HEK293 (cell line): ENCODE measurements at regions not wholly inside any gene's neighbourhood (a gene's known extent, or its start where the extent isn't known, plus 50 kb on each side); places are given as distances from the start of the nearest gene placed in this dataset.

Experiments
- CTCF ChIA-PET: fragments of 350-600 bp; formaldehyde crosslinking; extraction: SDS; loops from one replicate; lab custom pipeline; 2021; ENCODE audit warnings: antibody characterized with exemption; lab: Yijun Ruan, JAX
- POLR2A ChIA-PET: fragments of 300-600 bp; formaldehyde crosslinking; extraction: SDS; loops from one replicate; lab custom pipeline; 2020; ENCODE audit warnings: antibody characterized with exemption, inconsistent platforms; lab: Yijun Ruan, JAX
- H3K27ac ChIP-seq: fragments of 200-500 bp; sonication (Bioruptor generic); 2 replicates; pipeline ENCODE4 v1.5.1; 2014; ENCODE audit warnings: low read depth, low read length, control low read depth, inconsistent platforms; ENCODE audit errors: extremely low read depth
- H3K36me3 ChIP-seq, 2 experiments: fragments of 200-500 bp in 1 of 2; sonication (Bioruptor generic) in 1 of 2; 1 replicate in 1 of 2; 2 replicates in 1 of 2; pipeline ENCODE4 v1.5.1; 2014 to 2017; ENCODE audit warnings: inconsistent platforms in 2 of 2, low read length in 2 of 2; ENCODE audit not compliant: control insufficient read depth in 2 of 2, insufficient read depth in 1 of 2
- H3K4me1 ChIP-seq: fragments of 200-500 bp; sonication (Bioruptor generic); 2 replicates; pipeline ENCODE4 v1.5.1; 2014; ENCODE audit warnings: mild to moderate bottlenecking, low read length, inconsistent platforms; ENCODE audit not compliant: control insufficient read depth, insufficient read depth
- H3K4me3 ChIP-seq: 2 replicates; pipeline ENCODE4 v1.5.1; 2011; ENCODE audit warnings: low read depth, mild to moderate bottlenecking, control low read depth, low read length, moderate library complexity
- H3K9me3 ChIP-seq: fragments of 200-500 bp; sonication (Bioruptor generic); 2 replicates; pipeline ENCODE4 v1.5.1; 2014; ENCODE audit warnings: low read depth, low read length, inconsistent platforms; ENCODE audit not compliant: control insufficient read depth, insufficient read depth
- BCL11A ChIP-seq: fragments of 450-650 bp; formaldehyde crosslinking; IDR thresholded peaks from 2 replicates; pipeline ENCODE4 v1.5.1; 2016; ENCODE audit warnings: low read depth, missing biosample characterization, missing genetic modification characterization
- GLI2 ChIP-seq: fragments of 450-650 bp; formaldehyde crosslinking; IDR thresholded peaks from 2 replicates; pipeline ENCODE4; 2017; ENCODE audit warnings: missing biosample characterization, missing genetic modification characterization, low read depth, borderline replicate concordance
- KLF16 ChIP-seq: fragments of 450-650 bp; formaldehyde crosslinking; IDR thresholded peaks from 2 replicates; pipeline ENCODE4 v1.5.1; 2017; ENCODE audit warnings: missing biosample characterization, missing genetic modification characterization
- MZF1 ChIP-seq: fragments of 450-650 bp; formaldehyde crosslinking; IDR thresholded peaks from 2 replicates; pipeline ENCODE4 v1.5.1; 2017; ENCODE audit warnings: missing biosample characterization, missing genetic modification characterization, borderline replicate concordance
- OVOL3 ChIP-seq: fragments of 450-650 bp; formaldehyde crosslinking; IDR thresholded peaks from 2 replicates; pipeline ENCODE4 v1.5.1; 2016; ENCODE audit warnings: missing biosample characterization, missing genetic modification characterization
- SETDB1 ChIP-seq: IDR thresholded peaks from one replicate; pipeline ENCODE4 v1.6.1; 2017; ENCODE audit warnings: mild to moderate bottlenecking, low read length, moderate library complexity, mixed read lengths; ENCODE audit not compliant: insufficient read length
- SP3 ChIP-seq: fragments of 450-650 bp; formaldehyde crosslinking; IDR thresholded peaks from 2 replicates; pipeline ENCODE4 v1.5.1; 2016; ENCODE audit warnings: missing biosample characterization, missing genetic modification characterization
- YY2 ChIP-seq: fragments of 450-650 bp; formaldehyde crosslinking; IDR thresholded peaks from 2 replicates; pipeline ENCODE4 v1.5.1; 2016; ENCODE audit warnings: missing biosample characterization, missing genetic modification characterization
- ZNF121 ChIP-seq: fragments of 450-650 bp; formaldehyde crosslinking; IDR thresholded peaks from 2 replicates; pipeline ENCODE4 v1.5.1; 2016; ENCODE audit warnings: missing biosample characterization, missing genetic modification characterization
- ZNF133 ChIP-seq: fragments of 450-650 bp; formaldehyde crosslinking; IDR thresholded peaks from 2 replicates; pipeline ENCODE4 v1.5.1; 2016; ENCODE audit warnings: missing biosample characterization, missing genetic modification characterization
- ZNF140 ChIP-seq: fragments of 450-650 bp; formaldehyde crosslinking; IDR thresholded peaks from 2 replicates; pipeline ENCODE4 v1.5.1; 2016; ENCODE audit warnings: missing biosample characterization, missing genetic modification characterization
- ZNF16 ChIP-seq: fragments of 450-650 bp; formaldehyde crosslinking; IDR thresholded peaks from 2 replicates; pipeline ENCODE4 v1.5.1; 2016; ENCODE audit warnings: low read depth, missing biosample characterization, missing genetic modification characterization
- ZNF223 ChIP-seq: fragments of 450-650 bp; formaldehyde crosslinking; IDR thresholded peaks from 2 replicates; pipeline ENCODE4 v1.5.1; 2016; ENCODE audit warnings: missing biosample characterization, missing genetic modification characterization
- ZNF311 ChIP-seq: fragments of 450-650 bp; formaldehyde crosslinking; IDR thresholded peaks from 2 replicates; pipeline ENCODE4 v1.5.1; 2017; ENCODE audit warnings: missing biosample characterization, missing genetic modification characterization, borderline replicate concordance
- ZNF366 ChIP-seq: fragments of 450-650 bp; formaldehyde crosslinking; conservative IDR thresholded peaks from 2 replicates; pipeline ENCODE4 v1.5.1; 2016; ENCODE audit warnings: missing biosample characterization, missing genetic modification characterization
- ZNF37A ChIP-seq: fragments of 450-650 bp; IDR thresholded peaks from 2 replicates; pipeline ENCODE4 v1.5.1; 2018; ENCODE audit warnings: missing biosample characterization, missing genetic modification characterization
- ZNF416 ChIP-seq: fragments of 450-650 bp; formaldehyde crosslinking; IDR thresholded peaks from 2 replicates; pipeline ENCODE4 v1.5.1; 2016; ENCODE audit warnings: missing biosample characterization, missing genetic modification characterization
- ZNF423 ChIP-seq: fragments of 450-650 bp; formaldehyde crosslinking; IDR thresholded peaks from 2 replicates; pipeline ENCODE4 v1.5.1; 2016; ENCODE audit warnings: missing biosample characterization, missing genetic modification characterization
- ZNF501 ChIP-seq: fragments of 450-650 bp; formaldehyde crosslinking; IDR thresholded peaks from 2 replicates; pipeline ENCODE4 v1.5.1; 2016; ENCODE audit warnings: missing biosample characterization, missing genetic modification characterization
- ZNF596 ChIP-seq: fragments of 450-650 bp; IDR thresholded peaks from 2 replicates; pipeline ENCODE4 v1.5.0; 2018; ENCODE audit warnings: missing biosample characterization, mild to moderate bottlenecking, missing genetic modification characterization, moderate library complexity
- ZSCAN30 ChIP-seq: fragments of 450-650 bp; IDR thresholded peaks from 2 replicates; pipeline ENCODE4 v1.5.1; 2018; ENCODE audit warnings: missing biosample characterization, mild to moderate bottlenecking, missing genetic modification characterization, moderate library complexity
- TF ChIP-seq, protein P1 (sequence below): fragments of 450-650 bp; formaldehyde crosslinking; IDR thresholded peaks from 2 replicates; pipeline ENCODE4; 2016; ENCODE audit warnings: missing biosample characterization, missing genetic modification characterization
- TF ChIP-seq, protein P2 (sequence below): fragments of 450-650 bp; formaldehyde crosslinking; IDR thresholded peaks from 2 replicates; pipeline ENCODE4 v1.5.1; 2016; ENCODE audit warnings: missing biosample characterization, missing genetic modification characterization
- TF ChIP-seq, protein P3 (sequence below): sonication (generic); formaldehyde crosslinking; IDR thresholded peaks from 2 replicates; pipeline ENCODE4 v1.8.1; 2022; ENCODE audit warnings: mild to moderate bottlenecking, moderate library complexity, missing genetic modification reagents
- TF ChIP-seq, protein P4 (sequence below): fragments of 450-650 bp; formaldehyde crosslinking; IDR thresholded peaks from 2 replicates; pipeline ENCODE4 v1.5.1; 2016; ENCODE audit warnings: missing biosample characterization, missing genetic modification characterization, borderline replicate concordance
- TF ChIP-seq, protein P5 (sequence below): fragments of 450-650 bp; formaldehyde crosslinking; IDR thresholded peaks from 2 replicates; pipeline ENCODE4 v1.5.1; 2016; ENCODE audit warnings: missing biosample characterization, missing genetic modification characterization
- TF ChIP-seq, protein P6 (sequence below): fragments of 450-650 bp; formaldehyde crosslinking; IDR thresholded peaks from 2 replicates; pipeline ENCODE4 v1.5.1; 2017; ENCODE audit warnings: missing biosample characterization, missing genetic modification characterization

DNA sequence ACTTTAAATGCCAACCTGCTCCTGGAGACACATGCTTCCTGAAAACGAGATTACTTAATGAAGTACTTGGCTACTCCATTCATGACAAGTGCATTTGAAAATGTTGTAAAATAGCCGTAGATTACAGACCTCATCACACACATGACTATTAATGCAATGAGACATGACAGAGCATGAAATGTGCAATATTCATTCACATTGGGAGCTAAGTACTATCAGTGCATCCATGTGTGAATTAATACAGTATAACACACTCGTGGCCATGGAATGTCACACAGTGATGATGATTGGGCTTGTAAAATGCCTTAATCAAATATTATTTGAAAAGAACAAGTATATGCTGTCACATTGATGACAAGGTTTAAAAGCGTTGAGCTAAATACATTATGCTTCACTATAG is 407.0 kb downstream of the AMY1C start:
- Histone ChIP-seq H3K9me3 (no peaks in the 10 kb centered on the region), H3K4me3 (no peak overlapping the region), H3K36me3 (no peaks in the 10 kb centered on the region), H3K4me1 (no peaks in the 10 kb centered on the region)
- CTCF ChIA-PET: no interaction called here
- TF ChIP-seq KLF16 (no peak), SP3 (tag by site-specific recombination) (no peak), ZNF140 (tag by site-specific recombination) (no peak), ZNF366 (tag by site-specific recombination) (no peak), YY2 (no peak), ZNF133 (tag by site-specific recombination) (no peak), ZSCAN30 (no peak), ZNF416 (tag by site-specific recombination) (no peak), ZNF596 (tag by site-specific recombination) (no peak), GLI2 (no peak), ZNF37A (tag by site-specific recombination) (no peak), OVOL3 (tag by site-specific recombination) (no peak), ZNF311 (no peak), ZNF501 (tag by site-specific recombination) (no peak), ZNF16 (no peak)
- TF ChIP-seq, protein P1, sequence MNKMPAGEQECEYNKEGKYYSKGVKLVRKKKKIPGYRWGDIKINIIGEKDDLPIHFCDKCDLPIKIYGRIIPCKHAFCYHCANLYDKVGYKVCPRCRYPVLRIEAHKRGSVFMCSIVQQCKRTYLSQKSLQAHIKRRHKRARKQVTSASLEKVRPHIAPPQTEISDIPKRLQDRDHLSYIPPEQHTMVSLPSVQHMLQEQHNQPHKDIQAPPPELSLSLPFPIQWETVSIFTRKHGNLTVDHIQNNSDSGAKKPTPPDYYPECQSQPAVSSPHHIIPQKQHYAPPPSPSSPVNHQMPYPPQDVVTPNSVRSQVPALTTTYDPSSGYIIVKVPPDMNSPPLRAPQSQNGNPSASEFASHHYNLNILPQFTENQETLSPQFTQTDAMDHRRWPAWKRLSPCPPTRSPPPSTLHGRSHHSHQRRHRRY (tag by site-specific recombination): no peak
- TF ChIP-seq, protein P2, sequence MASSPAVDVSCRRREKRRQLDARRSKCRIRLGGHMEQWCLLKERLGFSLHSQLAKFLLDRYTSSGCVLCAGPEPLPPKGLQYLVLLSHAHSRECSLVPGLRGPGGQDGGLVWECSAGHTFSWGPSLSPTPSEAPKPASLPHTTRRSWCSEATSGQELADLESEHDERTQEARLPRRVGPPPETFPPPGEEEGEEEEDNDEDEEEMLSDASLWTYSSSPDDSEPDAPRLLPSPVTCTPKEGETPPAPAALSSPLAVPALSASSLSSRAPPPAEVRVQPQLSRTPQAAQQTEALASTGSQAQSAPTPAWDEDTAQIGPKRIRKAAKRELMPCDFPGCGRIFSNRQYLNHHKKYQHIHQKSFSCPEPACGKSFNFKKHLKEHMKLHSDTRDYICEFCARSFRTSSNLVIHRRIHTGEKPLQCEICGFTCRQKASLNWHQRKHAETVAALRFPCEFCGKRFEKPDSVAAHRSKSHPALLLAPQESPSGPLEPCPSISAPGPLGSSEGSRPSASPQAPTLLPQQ (tag by site-specific recombination): no peak
- TF ChIP-seq, protein P3, sequence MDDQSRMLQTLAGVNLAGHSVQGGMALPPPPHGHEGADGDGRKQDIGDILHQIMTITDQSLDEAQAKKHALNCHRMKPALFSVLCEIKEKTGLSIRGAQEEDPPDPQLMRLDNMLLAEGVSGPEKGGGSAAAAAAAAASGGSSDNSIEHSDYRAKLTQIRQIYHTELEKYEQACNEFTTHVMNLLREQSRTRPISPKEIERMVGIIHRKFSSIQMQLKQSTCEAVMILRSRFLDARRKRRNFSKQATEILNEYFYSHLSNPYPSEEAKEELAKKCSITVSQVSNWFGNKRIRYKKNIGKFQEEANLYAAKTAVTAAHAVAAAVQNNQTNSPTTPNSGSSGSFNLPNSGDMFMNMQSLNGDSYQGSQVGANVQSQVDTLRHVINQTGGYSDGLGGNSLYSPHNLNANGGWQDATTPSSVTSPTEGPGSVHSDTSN: no peak
- TF ChIP-seq, all 188 proteins: peak for 0
- POLR2A ChIA-PET: no interaction called here
- no peak overlapping the region for H3K27ac ChIP-seq

DNA sequence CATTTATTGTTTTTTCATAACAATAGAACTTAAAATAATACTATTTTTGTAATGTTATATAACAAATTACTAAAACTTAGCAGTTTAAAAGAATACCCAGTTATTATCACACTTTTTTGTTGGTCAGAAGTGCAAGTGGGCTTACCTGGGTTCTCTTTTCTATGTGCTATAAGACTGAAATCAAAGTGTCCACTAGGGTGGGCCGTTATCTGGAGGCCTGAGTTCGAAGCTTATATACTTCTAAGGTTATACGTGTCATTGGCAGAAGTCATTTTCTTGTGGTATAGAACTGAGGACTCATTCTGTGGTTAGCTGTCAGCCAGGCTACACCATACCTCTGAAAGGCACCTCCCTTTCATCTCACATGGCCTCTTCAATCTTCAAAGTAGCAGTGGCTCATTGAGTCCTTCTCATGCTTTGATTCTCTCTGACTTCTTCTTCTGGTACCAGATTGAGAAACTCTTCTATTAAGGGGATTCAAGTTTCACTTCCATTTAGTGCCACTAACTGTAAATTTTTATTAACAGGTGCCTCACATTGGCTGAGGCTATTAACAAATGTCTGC is 414.3 kb downstream of the AMY1C start:
- Histone ChIP-seq H3K4me1 (no peaks in the 10 kb centered on the region), H3K27ac (no peak overlapping the region), H3K9me3 (no peaks in the 10 kb centered on the region), H3K4me3 (no peak overlapping the region), H3K36me3 (no peaks in the 10 kb centered on the region)
- POLR2A ChIA-PET: no interaction called here
- CTCF ChIA-PET: interaction anchor here (0.6 kb wide), 1 partner anchor 902 kb away, joined by 3 read pairs; no protein-coding TSS in a partner anchor
- TF ChIP-seq SETDB1 (no peak), ZNF223 (no peak), ZNF423 (tag by site-specific recombination) (no peak), ZNF121 (tag by site-specific recombination) (no peak), MZF1 (tag by site-specific recombination) (no peak), BCL11A (no peak)
- TF ChIP-seq, protein P3: no peak
- TF ChIP-seq, protein P4, sequence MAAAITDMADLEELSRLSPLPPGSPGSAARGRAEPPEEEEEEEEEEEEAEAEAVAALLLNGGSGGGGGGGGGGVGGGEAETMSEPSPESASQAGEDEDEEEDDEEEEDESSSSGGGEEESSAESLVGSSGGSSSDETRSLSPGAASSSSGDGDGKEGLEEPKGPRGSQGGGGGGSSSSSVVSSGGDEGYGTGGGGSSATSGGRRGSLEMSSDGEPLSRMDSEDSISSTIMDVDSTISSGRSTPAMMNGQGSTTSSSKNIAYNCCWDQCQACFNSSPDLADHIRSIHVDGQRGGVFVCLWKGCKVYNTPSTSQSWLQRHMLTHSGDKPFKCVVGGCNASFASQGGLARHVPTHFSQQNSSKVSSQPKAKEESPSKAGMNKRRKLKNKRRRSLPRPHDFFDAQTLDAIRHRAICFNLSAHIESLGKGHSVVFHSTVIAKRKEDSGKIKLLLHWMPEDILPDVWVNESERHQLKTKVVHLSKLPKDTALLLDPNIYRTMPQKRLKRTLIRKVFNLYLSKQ: no peak
- TF ChIP-seq, protein P5, sequence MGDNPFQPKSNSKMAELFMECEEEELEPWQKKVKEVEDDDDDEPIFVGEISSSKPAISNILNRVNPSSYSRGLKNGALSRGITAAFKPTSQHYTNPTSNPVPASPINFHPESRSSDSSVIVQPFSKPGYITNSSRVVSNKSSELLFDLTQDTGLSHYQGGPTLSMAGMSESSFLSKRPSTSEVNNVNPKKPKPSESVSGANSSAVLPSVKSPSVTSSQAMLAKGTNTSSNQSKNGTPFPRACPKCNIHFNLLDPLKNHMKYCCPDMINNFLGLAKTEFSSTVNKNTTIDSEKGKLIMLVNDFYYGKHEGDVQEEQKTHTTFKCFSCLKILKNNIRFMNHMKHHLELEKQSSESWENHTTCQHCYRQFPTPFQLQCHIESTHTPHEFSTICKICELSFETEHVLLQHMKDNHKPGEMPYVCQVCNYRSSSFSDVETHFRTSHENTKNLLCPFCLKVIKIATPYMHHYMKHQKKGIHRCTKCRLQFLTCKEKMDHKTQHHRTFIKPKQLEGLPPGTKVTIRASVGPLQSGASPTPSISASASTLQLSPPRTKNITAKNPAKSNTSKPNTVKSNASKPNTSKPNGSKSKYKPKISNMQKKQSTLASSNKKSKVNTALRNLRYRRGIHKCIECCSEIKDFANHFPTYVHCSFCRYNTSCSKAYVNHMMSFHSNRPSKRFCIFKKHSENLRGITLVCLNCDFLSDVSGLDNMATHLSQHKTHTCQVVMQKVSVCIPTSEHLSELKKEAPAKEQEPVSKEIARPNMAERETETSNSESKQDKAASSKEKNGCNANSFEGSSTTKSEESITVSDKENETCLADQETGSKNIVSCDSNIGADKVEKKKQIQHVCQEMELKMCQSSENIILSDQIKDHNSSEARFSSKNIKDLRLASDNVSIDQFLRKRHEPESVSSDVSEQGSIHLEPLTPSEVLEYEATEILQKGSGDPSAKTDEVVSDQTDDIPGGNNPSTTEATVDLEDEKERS (tag by site-specific recombination): no peak
- TF ChIP-seq, protein P6, sequence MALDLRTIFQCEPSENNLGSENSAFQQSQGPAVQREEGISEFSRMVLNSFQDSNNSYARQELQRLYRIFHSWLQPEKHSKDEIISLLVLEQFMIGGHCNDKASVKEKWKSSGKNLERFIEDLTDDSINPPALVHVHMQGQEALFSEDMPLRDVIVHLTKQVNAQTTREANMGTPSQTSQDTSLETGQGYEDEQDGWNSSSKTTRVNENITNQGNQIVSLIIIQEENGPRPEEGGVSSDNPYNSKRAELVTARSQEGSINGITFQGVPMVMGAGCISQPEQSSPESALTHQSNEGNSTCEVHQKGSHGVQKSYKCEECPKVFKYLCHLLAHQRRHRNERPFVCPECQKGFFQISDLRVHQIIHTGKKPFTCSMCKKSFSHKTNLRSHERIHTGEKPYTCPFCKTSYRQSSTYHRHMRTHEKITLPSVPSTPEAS (tag by site-specific recombination): no peak
